K562 (cell line): ENCODE measurements at regions not wholly inside any gene's neighbourhood (a gene's known extent, or its start where the extent isn't known, plus 50 kb on each side); places are given as distances from the start of the nearest gene placed in this dataset.

Experiments
- ATAC-seq: fragments of 200-7000 bp; cut with Tn5 transposase; 3 replicates; pipeline ENCODE4 v1.9.1; 2020; ENCODE audit warnings: moderate library complexity
- BruUV-seq: library from RNA; stranded (reverse); fragments of 400-500 nt; replicated peaks from 2 replicates; lab custom pipeline; 2021; lab: Mats Ljungman, UMichigan
- CTCF ChIA-PET: fragments of 300-600 bp; formaldehyde crosslinking; extraction: SDS; loops from one replicate; lab custom pipeline; 2021; ENCODE audit warnings: low intra/inter-chr PET ratio; lab: Yijun Ruan, JAX
- POLR2A ChIA-PET: fragments of 300-600, 350-650 bp; sonication (Branson Sonifier 250); formaldehyde crosslinking; extraction: SDS; loops from one replicate; lab custom pipeline; 2021; ENCODE audit warnings: antibody characterized with exemption, inconsistent platforms; lab: Yijun Ruan, JAX
- DNase-seq, 4 experiments: peaks; one replicate each; pipeline versions ENCODE4 v3.0.0 to v3.0.0-alpha.2; 2011 to 2018; ENCODE audit warnings: low spot score in 3 of 4, mixed read lengths in 3 of 4; ENCODE audit errors: extremely low read depth in 1 of 4
- FAIRE-seq: peaks from 2 replicates; lab custom pipeline; 2011; peaks lifted over from hg19 to GRCh38; lab: Jason Lieb, UNC
- H2AFZ ChIP-seq: 2 replicates; pipeline ENCODE4 v1.6.0; 2011; ENCODE audit warnings: low read depth, low read length, control low read depth, inconsistent platforms
- H3K27ac ChIP-seq: fragments of 200-600 bp; 3 replicates; pipeline ENCODE4 v1.8.0; 2011; ENCODE audit warnings: low read depth, mild to moderate bottlenecking, control low read depth, inconsistent platforms, low read length, moderate library complexity, mixed read lengths; ENCODE audit errors: extremely low read depth
- H3K27me3 ChIP-seq, 2 experiments: fragments of 300-600 bp in 1 of 2; 2 replicates in 1 of 2; 3 replicates in 1 of 2; pipeline versions ENCODE4 v1.6.0 to v1.8.0; 2011; ENCODE audit warnings: inconsistent platforms in 2 of 2, low read length in 2 of 2, mild to moderate bottlenecking in 1 of 2, mixed read lengths in 1 of 2, moderate library complexity in 1 of 2; ENCODE audit not compliant: control insufficient read depth in 2 of 2, insufficient read depth in 2 of 2
- H3K36me3 ChIP-seq: fragments of 300-600 bp; 3 replicates; pipeline ENCODE4 v1.8.0; 2011; ENCODE audit warnings: mild to moderate bottlenecking, low read length, inconsistent platforms; ENCODE audit not compliant: control insufficient read depth, insufficient read depth
- H3K4me1 ChIP-seq, 2 experiments: fragments of 200-600 bp in 1 of 2; replicated peaks in 1 of 2; 2 replicates in 1 of 2; 3 replicates in 1 of 2; pipeline versions ENCODE4 v1.5.1 to v1.8.0; 2011; ENCODE audit warnings: inconsistent platforms in 2 of 2, low read length in 2 of 2, mild to moderate bottlenecking in 1 of 2, mixed read lengths in 1 of 2, moderate library complexity in 1 of 2; ENCODE audit not compliant: control insufficient read depth in 2 of 2, insufficient read depth in 2 of 2
- H3K4me2 ChIP-seq: 2 replicates; pipeline ENCODE4 v1.6.1; 2011; ENCODE audit warnings: low read length, control low read depth, inconsistent platforms, mixed read lengths; ENCODE audit not compliant: insufficient read depth
- H3K4me3 ChIP-seq: fragments of 200-600 bp; sonication (generic), shearing (Covaris generic); 2 replicates; pipeline ENCODE4 v1.5.1; 2016; ENCODE audit warnings: control low read depth, inconsistent platforms
- H3K79me2 ChIP-seq: fragments of 200-600 bp; 3 replicates; pipeline ENCODE4 v1.8.0; 2011; ENCODE audit warnings: low read length, inconsistent platforms; ENCODE audit not compliant: control insufficient read depth, insufficient read depth
- H3K9ac ChIP-seq, 2 experiments: 2 replicates each; pipeline versions ENCODE4 v1.6.0 to v1.6.1; 2011; ENCODE audit warnings: low read depth in 2 of 2, low read length in 2 of 2, control low read depth in 1 of 2, inconsistent platforms in 1 of 2, mild to moderate bottlenecking in 1 of 2, mixed read lengths in 1 of 2; ENCODE audit not compliant: insufficient read depth in 1 of 2
- H3K9me1 ChIP-seq: one replicate; pipeline ENCODE4 v1.6.0; 2011; ENCODE audit warnings: inconsistent platforms, mild to moderate bottlenecking, low read length, moderate library complexity; ENCODE audit not compliant: control insufficient read depth, insufficient read depth
- H3K9me3 ChIP-seq: replicated peaks from 2 replicates; pipeline ENCODE4 v1.5.1; 2011; ENCODE audit warnings: low read depth, low read length, inconsistent platforms; ENCODE audit not compliant: control insufficient read depth, insufficient read depth
- H4K20me1 ChIP-seq: replicated peaks from 2 replicates; pipeline ENCODE4 v1.6.1; 2011; ENCODE audit warnings: low read length, inconsistent platforms, mixed read lengths; ENCODE audit not compliant: control insufficient read depth, insufficient read depth
- BCL6 ChIP-seq: fragments of 250-450 bp; sonication (Bioruptor Pico); IDR thresholded peaks from 2 replicates; pipeline ENCODE4 v1.4.0; 2020
- CBFA2T3 ChIP-seq: fragments of 450-650 bp; IDR thresholded peaks from 2 replicates; pipeline ENCODE4 v1.6.1; 2017
- CEBPB ChIP-seq: fragments of 450-650 bp; IDR thresholded peaks from 2 replicates; pipeline ENCODE4 v1.6.1; 2016; ENCODE audit warnings: missing genetic modification characterization, missing compliant biosample characterization
- CREB3 ChIP-seq: fragments of 450-650 bp; conservative IDR thresholded peaks from 2 replicates; pipeline ENCODE4 v1.6.1; 2016; ENCODE audit warnings: missing genetic modification characterization, low read depth, mild to moderate bottlenecking, missing compliant biosample characterization, moderate library complexity
- KHSRP ChIP-seq: fragments of 450-650 bp; IDR thresholded peaks from 2 replicates; pipeline ENCODE4 v1.6.1; 2017
- MEIS2 ChIP-seq: fragments of 450-650 bp; IDR thresholded peaks from 2 replicates; pipeline ENCODE4 v1.6.1; 2014; ENCODE audit warnings: mild to moderate bottlenecking; ENCODE audit not compliant: partially characterized antibody
- TRIM24 ChIP-seq, 2 experiments: fragments of 450-650 bp; IDR thresholded peaks; 2 replicates each; pipeline ENCODE4 v1.6.1; 2016
- ZNF316 ChIP-seq: fragments of 450-650 bp; IDR thresholded peaks from 2 replicates; pipeline ENCODE4 v1.6.1; 2016
- WGBS: fragments of 100-300 bp; shearing (Covaris generic); methylation state at CpG from one replicate; pipeline ENCODE4 v1.1.6; 2016; ENCODE audit warnings: low coverage, mixed read lengths; ENCODE audit not compliant: insufficient coverage; ENCODE audit errors: missing lambda C conversion rate; 5-methylcytosine and 5-hydroxymethylcytosine counted together
- in situ Hi-C: fragments of 300-500 bp; cut with MboI; formaldehyde crosslinking; loops from 4 replicates; pipeline ENCODE4 v1.15.0; 2018; ENCODE audit warnings: inconsistent platforms, mixed read lengths
- intact Hi-C: fragments of 100-400 bp; cut with micrococcal nuclease; formaldehyde crosslinking; loops from 2 replicates; pipeline ENCODE4 v1.14.2; 2022

GRCh38 chr1:201646411-201647022 is 107.6 kb downstream of the NAV1 start:
- DNase-seq = no peak
- peaks cover 4% of the 10 kb centered on the region; the same call in 1 of the 2 replicates for H4K20me1 ChIP-seq
- 0 out of 3 replicates have a peak, but pooled peaks cover 2% of the 10 kb centered on the region for H3K36me3 ChIP-seq
- FAIRE-seq = peak; percentile 32
- intact Hi-C loops (no loop called here), in situ Hi-C loops (no loop called here)
- H3K9me3 ChIP-seq = no peaks in the 10 kb centered on the region
- ChIA-PET POLR2A (interaction anchor here (1.3 to 5.7 kb wide), 2 partner anchors 9 to 11 kb away, joined by 3 to 29 read pairs; no protein-coding TSS in a partner anchor), CTCF (no interaction called here)
- peaks cover 0 to 10% of the 10 kb centered on the region in 2 experiments; a peak in 1 of 5 replicates for H3K27me3 ChIP-seq
- no peak for ATAC-seq
- H3K4me3 ChIP-seq = no peak overlapping the region
- H3K27ac ChIP-seq = no peak overlapping the region
- H2AFZ ChIP-seq = no peak overlapping the region
- peaks cover 28% of the 10 kb centered on the region for H3K79me2 ChIP-seq
- H3K4me2 ChIP-seq = no peak overlapping the region
- no TSS peak for BruUV-seq
- H3K9me1 ChIP-seq = no peaks in the 10 kb centered on the region
- TF ChIP-seq KHSRP (no peak), BCL6 (CRISPR knock-in tag) (no peak), CEBPB (0 out of 2 replicates have a peak, but pooled peaks have one; percentile 25), ZNF316 (peak; percentile 72), CREB3 (tag) (no peak), CBFA2T3 (0 out of 2 replicates have a peak, but pooled peaks have one; percentile 3), MEIS2 (peak; percentile 48), TRIM24 (IDR thresholded peaks at IDR 0.05) (peak in 1 of 2 experiments; percentile 28; a peak in 1 of 4 replicates)
- peaks cover 28 to 33% of the 10 kb centered on the region in 2 experiments for H3K4me1 ChIP-seq
- no peak overlapping the region for H3K9ac ChIP-seq
- WGBS = 45% methylated on average over 8 of the region's 8 CpGs
